Keratinocyte (primary cell): ENCODE measurements at regions not wholly inside any gene's neighbourhood (a gene's known extent, or its start where the extent isn't known, plus 50 kb on each side); places are given as distances from the start of the nearest gene placed in this dataset.
"Not testable (repeated sequence)": the region's sequence is repeated elsewhere in the genome, so short reads cannot be mapped to it uniquely, and the experiment has no call there.

ENCODE experiments used
- EZH2 ChIP-seq: IDR thresholded peaks from one replicate; pipeline ENCODE4 v1.6.1; 2012; ENCODE audit warnings: inconsistent platforms, mild to moderate bottlenecking, low read length, moderate library complexity
- TF ChIP-seq, protein P1 (sequence below), 3 experiments: IDR thresholded peaks in 1 of 3; conservative IDR thresholded peaks in 1 of 3; optimal IDR thresholded peaks in 1 of 3; 2 replicates in 2 of 3; 3 replicates in 1 of 3; pipeline versions ENCODE3 to v1.5.1; 2011; ENCODE audit warnings: low read length in 3 of 3, mild to moderate bottlenecking in 3 of 3, moderate library complexity in 2 of 3, control low read depth in 1 of 3, inconsistent platforms in 1 of 3; ENCODE audit not compliant: insufficient read depth in 2 of 3; ENCODE audit errors: extremely low read depth in 1 of 3

DNA sequence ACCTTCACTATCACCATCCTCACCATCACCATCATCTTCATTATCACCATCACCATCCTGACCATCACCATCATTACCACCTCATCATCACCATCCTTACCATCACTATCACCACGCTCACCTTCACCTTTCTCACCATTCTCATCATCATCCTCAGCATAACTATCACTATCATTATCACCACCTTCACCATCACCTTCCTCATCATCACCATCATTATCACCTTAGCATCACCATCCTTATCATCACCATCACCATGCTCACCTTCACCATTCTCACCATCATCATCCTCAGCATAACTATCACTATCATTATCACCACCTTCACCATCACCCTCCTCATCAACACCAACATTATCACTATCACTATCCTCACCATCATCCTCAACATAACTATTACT, 397.8 kb upstream of the ZNF337 start:
- TF ChIP-seq, protein P1, sequence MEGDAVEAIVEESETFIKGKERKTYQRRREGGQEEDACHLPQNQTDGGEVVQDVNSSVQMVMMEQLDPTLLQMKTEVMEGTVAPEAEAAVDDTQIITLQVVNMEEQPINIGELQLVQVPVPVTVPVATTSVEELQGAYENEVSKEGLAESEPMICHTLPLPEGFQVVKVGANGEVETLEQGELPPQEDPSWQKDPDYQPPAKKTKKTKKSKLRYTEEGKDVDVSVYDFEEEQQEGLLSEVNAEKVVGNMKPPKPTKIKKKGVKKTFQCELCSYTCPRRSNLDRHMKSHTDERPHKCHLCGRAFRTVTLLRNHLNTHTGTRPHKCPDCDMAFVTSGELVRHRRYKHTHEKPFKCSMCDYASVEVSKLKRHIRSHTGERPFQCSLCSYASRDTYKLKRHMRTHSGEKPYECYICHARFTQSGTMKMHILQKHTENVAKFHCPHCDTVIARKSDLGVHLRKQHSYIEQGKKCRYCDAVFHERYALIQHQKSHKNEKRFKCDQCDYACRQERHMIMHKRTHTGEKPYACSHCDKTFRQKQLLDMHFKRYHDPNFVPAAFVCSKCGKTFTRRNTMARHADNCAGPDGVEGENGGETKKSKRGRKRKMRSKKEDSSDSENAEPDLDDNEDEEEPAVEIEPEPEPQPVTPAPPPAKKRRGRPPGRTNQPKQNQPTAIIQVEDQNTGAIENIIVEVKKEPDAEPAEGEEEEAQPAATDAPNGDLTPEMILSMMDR (optimal IDR thresholded peaks at IDR 0.05 in 1 of 3, IDR thresholded peaks at IDR 0.05 in 1 of 3, conservative IDR thresholded peaks at IDR 0.05 in 1 of 3; ENCODE audit: extremely low read depth in 1 of 3, insufficient read depth in 2 of 3, low read length in 3 of 3): not testable (repeated sequence)
- TF ChIP-seq EZH2: not testable (repeated sequence)
